ENCODE measurements at regions not wholly inside any gene's neighbourhood (a gene's known extent, or its start where the extent isn't known, plus 50 kb on each side); places are given as distances from the start of the nearest gene placed in this dataset.

GRCh38 chr18:71075147-71075546 is 786.3 kb downstream of the SOCS6 start:
- Mint-ChIP-seq H3K27me3 (ENCODE audit: unreplicated experiment) (no peaks in the 10 kb centered on the region), H3K27ac (ENCODE audit: unreplicated experiment) (no peak overlapping the region), H3K4me1 (ENCODE audit: unreplicated experiment) (no peaks in the 10 kb centered on the region), H3K4me3 (ENCODE audit: unreplicated experiment) (no peak overlapping the region), H3K36me3 (ENCODE audit: low read depth, unreplicated experiment) (peaks cover 3% of the 10 kb centered on the region), H3K9me3 (ENCODE audit: unreplicated experiment) (peaks cover 34% of the 10 kb centered on the region)
- TF ChIP-seq, protein P1, sequence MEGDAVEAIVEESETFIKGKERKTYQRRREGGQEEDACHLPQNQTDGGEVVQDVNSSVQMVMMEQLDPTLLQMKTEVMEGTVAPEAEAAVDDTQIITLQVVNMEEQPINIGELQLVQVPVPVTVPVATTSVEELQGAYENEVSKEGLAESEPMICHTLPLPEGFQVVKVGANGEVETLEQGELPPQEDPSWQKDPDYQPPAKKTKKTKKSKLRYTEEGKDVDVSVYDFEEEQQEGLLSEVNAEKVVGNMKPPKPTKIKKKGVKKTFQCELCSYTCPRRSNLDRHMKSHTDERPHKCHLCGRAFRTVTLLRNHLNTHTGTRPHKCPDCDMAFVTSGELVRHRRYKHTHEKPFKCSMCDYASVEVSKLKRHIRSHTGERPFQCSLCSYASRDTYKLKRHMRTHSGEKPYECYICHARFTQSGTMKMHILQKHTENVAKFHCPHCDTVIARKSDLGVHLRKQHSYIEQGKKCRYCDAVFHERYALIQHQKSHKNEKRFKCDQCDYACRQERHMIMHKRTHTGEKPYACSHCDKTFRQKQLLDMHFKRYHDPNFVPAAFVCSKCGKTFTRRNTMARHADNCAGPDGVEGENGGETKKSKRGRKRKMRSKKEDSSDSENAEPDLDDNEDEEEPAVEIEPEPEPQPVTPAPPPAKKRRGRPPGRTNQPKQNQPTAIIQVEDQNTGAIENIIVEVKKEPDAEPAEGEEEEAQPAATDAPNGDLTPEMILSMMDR (IDR thresholded peaks at IDR 0.05; ENCODE audit: unreplicated experiment): no peak
- no peak for DNase-seq (ENCODE audit: low spot score)

DNA sequence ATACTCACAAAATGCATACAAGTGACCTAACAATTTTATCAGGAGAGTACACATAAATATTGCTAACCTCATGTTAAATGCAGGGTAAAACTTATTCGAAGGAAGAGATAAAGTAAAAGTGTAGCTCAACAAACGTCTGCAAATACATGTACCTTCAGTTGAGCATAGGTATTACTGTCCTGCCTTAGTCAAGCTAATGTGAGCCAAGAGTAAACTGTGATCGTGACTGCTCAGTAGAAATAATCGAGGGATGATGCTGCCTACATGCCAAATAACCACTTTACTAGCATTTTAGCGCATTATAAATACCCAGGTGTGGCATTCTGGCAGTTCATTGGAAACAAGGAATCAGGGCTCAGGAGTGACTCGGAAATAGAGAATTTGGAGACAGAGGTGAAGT is 779.5 kb downstream of the SOCS6 start:
- H3K9me3 Mint-ChIP-seq (ENCODE audit: unreplicated experiment): peaks cover 31% of the 10 kb centered on the region

GRCh38 chr18:71049893-71050292 is 761.0 kb downstream of the SOCS6 start:
- H3K9me3 Mint-ChIP-seq (ENCODE audit: unreplicated experiment): peaks cover 9% of the 10 kb centered on the region
- TF ChIP-seq, protein P1 (IDR thresholded peaks at IDR 0.05; ENCODE audit: unreplicated experiment): no peak
- no peaks in the 10 kb centered on the region for H3K36me3 Mint-ChIP-seq (ENCODE audit: low read depth, unreplicated experiment)
- H3K4me1 Mint-ChIP-seq (ENCODE audit: unreplicated experiment): no peaks in the 10 kb centered on the region
- DNase-seq (ENCODE audit: low spot score): no peak
- H3K4me3 Mint-ChIP-seq (ENCODE audit: unreplicated experiment): no peak overlapping the region
- no peak overlapping the region for H3K27ac Mint-ChIP-seq (ENCODE audit: unreplicated experiment)
- no peaks in the 10 kb centered on the region for H3K27me3 Mint-ChIP-seq (ENCODE audit: unreplicated experiment)

More for the DNA sequence above, 779.5 kb downstream of the SOCS6 start:
- H3K36me3 Mint-ChIP-seq (ENCODE audit: low read depth, unreplicated experiment): no peaks in the 10 kb centered on the region
- H3K4me3 Mint-ChIP-seq (ENCODE audit: unreplicated experiment): no peak overlapping the region
- DNase-seq (ENCODE audit: low spot score): no peak
- no peak overlapping the region for H3K27ac Mint-ChIP-seq (ENCODE audit: unreplicated experiment)
- H3K27me3 Mint-ChIP-seq (ENCODE audit: unreplicated experiment): no peaks in the 10 kb centered on the region
- TF ChIP-seq, protein P1 (IDR thresholded peaks at IDR 0.05; ENCODE audit: unreplicated experiment): no peak
- H3K4me1 Mint-ChIP-seq (ENCODE audit: unreplicated experiment): no peaks in the 10 kb centered on the region

DNA sequence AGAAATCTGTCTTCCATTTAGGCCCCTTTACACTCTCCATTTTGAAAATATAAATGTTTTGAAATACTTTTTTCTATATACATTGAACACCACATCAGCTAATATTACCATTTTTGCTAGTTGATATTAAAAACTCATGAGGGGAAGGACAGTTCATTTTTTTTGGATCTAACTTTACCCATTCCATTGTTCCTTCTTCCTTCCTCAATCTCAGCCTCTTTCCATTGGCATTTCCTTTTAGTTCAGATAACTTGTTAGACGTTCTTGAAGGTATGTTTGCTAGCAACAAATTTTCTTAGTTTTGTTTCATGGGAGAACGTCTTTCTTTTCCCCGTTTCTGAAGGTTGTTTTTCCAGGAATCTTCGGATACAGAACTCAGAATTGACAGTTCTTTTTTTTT is 759.0 kb downstream of the SOCS6 start:
- peaks cover 9% of the 10 kb centered on the region for H3K9me3 Mint-ChIP-seq (ENCODE audit: unreplicated experiment)
- no peak overlapping the region for H3K4me3 Mint-ChIP-seq (ENCODE audit: unreplicated experiment)
- TF ChIP-seq, protein P1 (IDR thresholded peaks at IDR 0.05; ENCODE audit: unreplicated experiment): no peak
- H3K4me1 Mint-ChIP-seq (ENCODE audit: unreplicated experiment): no peaks in the 10 kb centered on the region
- H3K36me3 Mint-ChIP-seq (ENCODE audit: low read depth, unreplicated experiment): no peaks in the 10 kb centered on the region
- no peak for DNase-seq (ENCODE audit: low spot score)
- H3K27ac Mint-ChIP-seq (ENCODE audit: unreplicated experiment): no peak overlapping the region
- no peaks in the 10 kb centered on the region for H3K27me3 Mint-ChIP-seq (ENCODE audit: unreplicated experiment)

- Mint-ChIP-seq H3K27ac (ENCODE audit: unreplicated experiment) (no peak overlapping the region), H3K9me3 (ENCODE audit: unreplicated experiment) (peaks cover 4% of the 10 kb centered on the region), H3K4me1 (ENCODE audit: unreplicated experiment) (no peaks in the 10 kb centered on the region), H3K27me3 (ENCODE audit: unreplicated experiment) (no peaks in the 10 kb centered on the region), H3K36me3 (ENCODE audit: low read depth, unreplicated experiment) (no peaks in the 10 kb centered on the region), H3K4me3 (ENCODE audit: unreplicated experiment) (no peak overlapping the region)
- DNase-seq (ENCODE audit: low spot score): no peak
- TF ChIP-seq, protein P1 (IDR thresholded peaks at IDR 0.05; ENCODE audit: unreplicated experiment): no peak
Measured at GRCh38 chr18:71045331-71046065, 756.7 kb downstream of the SOCS6 start.

All from endothelial cell (in vitro differentiated cells).